ENCODE measurements at regions not wholly inside any gene's neighbourhood (a gene's known extent, or its start where the extent isn't known, plus 50 kb on each side); places are given as distances from the start of the nearest gene placed in this dataset.

DNA sequence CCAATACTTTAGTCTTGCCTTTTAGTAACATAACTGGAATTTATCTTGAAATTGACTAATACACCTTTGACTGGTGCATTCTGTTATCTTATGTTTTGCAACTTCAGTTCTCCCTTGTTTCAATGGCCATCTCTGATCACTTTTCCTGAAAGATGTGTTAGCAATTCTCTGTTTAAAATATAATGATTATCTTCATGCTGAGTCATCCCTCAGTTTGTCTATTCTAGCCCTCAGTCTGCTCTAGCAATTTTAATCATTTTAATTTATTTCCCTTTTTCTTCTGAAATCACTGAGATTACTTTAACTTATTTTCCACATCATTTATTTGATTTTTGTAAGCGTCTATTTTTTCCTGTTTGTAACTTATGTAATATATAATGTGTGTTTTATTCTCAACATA lies 221.9 kb upstream of the PDGFD start:
- no peaks in the 10 kb centered on the region for H3K4me1 ChIP-seq (ENCODE audit: insufficient read depth, insufficient read length)
- no peaks in the 10 kb centered on the region for H3K9me3 ChIP-seq (ENCODE audit: insufficient read depth, low read length)
- no peak overlapping the region for H3K9ac ChIP-seq (ENCODE audit: insufficient read length, low read depth)
- no peak overlapping the region for H3K4me3 ChIP-seq (ENCODE audit: insufficient read length, low read depth)
- no peak for TF ChIP-seq YY1 (IDR thresholded peaks at IDR 0.05; ENCODE audit: insufficient read depth, insufficient read length)
- DNase-seq (ENCODE audit: low read depth, low spot score) = no peak
- H3K36me3 ChIP-seq (ENCODE audit: insufficient read depth, insufficient read length, low read length) = no peaks in the 10 kb centered on the region
- H3K27me3 ChIP-seq (ENCODE audit: insufficient read depth, insufficient read length) = no peaks in the 10 kb centered on the region

DNA sequence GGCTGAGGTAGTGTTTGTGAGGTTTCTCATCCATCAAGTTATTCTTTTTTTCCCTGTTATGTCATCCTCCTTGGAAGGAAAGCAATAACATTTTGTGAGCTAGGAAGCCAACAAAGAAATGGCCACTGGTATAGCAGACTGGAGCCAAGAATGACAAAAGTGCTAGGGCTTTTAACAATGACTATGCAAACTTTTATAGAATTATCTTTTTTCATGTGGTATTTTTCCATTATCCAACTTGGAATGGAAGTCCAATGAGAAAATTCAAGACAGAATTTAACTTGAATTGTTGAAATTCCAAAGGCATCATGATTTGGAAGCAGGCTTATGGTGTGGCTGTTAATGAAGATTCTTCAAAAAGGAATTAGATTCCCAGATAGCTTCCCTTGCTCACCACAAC lies 216.4 kb upstream of the PDGFD start:
- no peak overlapping the region for H3K9ac ChIP-seq (ENCODE audit: insufficient read length, low read depth)
- H3K36me3 ChIP-seq (ENCODE audit: insufficient read depth, insufficient read length, low read length) = no peaks in the 10 kb centered on the region
- no peak for DNase-seq (ENCODE audit: low read depth, low spot score)
- no peak for TF ChIP-seq SUZ12 (IDR thresholded peaks at IDR 0.05; ENCODE audit: extremely low read depth, insufficient read depth, insufficient read length)
- TF ChIP-seq YY1 (IDR thresholded peaks at IDR 0.05; ENCODE audit: insufficient read depth, insufficient read length) = no peak
- TF ChIP-seq ZNF274 (IDR thresholded peaks at IDR 0.05; ENCODE audit: low read depth, low read length) = no peak
- H3K9me3 ChIP-seq (ENCODE audit: insufficient read depth, low read length) = no peaks in the 10 kb centered on the region
- no peaks in the 10 kb centered on the region for H3K4me1 ChIP-seq (ENCODE audit: insufficient read depth, insufficient read length)
- no peak overlapping the region for H3K4me3 ChIP-seq (ENCODE audit: insufficient read length, low read depth)
- H3K27me3 ChIP-seq (ENCODE audit: insufficient read depth, insufficient read length) = no peaks in the 10 kb centered on the region

DNA sequence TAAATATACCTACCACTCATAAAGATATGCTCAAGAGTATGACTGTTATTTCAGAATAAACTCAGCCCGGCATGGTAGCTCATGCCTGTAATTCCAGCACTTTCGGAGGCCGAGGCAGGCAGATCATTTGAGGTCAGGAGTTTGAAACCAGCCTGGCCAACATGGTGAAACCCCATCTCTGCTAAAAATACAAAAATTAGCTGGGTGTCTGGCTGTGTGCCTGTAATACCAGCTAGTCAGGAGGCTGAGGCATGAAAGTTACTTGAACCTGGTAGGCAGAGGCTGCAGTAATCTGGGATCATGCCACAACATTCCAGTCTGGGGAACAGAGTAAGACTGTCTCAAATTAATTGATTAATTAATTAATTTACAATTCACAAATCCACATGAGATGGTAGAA lies 208.2 kb upstream of the PDGFD start:
- Histone ChIP-seq H3K4me1 (ENCODE audit: insufficient read depth, insufficient read length) (no peaks in the 10 kb centered on the region), H3K27me3 (ENCODE audit: insufficient read depth, insufficient read length) (no peaks in the 10 kb centered on the region), H3K36me3 (ENCODE audit: insufficient read depth, insufficient read length, low read length) (no peaks in the 10 kb centered on the region), H3K4me3 (ENCODE audit: insufficient read length, low read depth) (no peak overlapping the region), H3K9me3 (ENCODE audit: insufficient read depth, low read length) (no peaks in the 10 kb centered on the region), H3K9ac (ENCODE audit: insufficient read length, low read depth) (no peak overlapping the region)
- TF ChIP-seq YY1 (IDR thresholded peaks at IDR 0.05; ENCODE audit: insufficient read depth, insufficient read length) (no peak), SUZ12 (IDR thresholded peaks at IDR 0.05; ENCODE audit: extremely low read depth, insufficient read depth, insufficient read length) (no peak), ZNF274 (IDR thresholded peaks at IDR 0.05; ENCODE audit: low read depth, low read length) (no peak)
- DNase-seq (ENCODE audit: low read depth, low spot score) = no peak

DNA sequence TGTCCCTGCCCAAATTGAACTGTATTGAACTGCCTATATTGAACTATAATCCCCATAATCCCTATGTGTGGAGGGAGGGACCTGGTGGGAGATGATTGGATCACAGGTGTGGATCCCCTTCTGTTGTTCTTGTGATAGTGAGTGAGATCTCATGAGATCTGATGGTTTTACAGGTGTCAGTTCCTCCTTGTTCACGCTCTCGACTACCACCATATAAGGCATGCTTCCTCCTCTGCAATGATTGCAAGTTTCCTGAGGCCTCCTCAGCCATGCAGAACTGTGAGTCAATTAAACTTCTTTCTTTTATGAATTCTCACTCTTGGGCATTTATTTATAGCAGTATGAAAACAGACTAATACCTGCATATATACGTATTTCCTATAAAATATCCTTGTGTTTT lies 206.5 kb upstream of the PDGFD start:
- DNase-seq (ENCODE audit: low read depth, low spot score) = no peak
- H3K4me3 ChIP-seq (ENCODE audit: insufficient read length, low read depth) = no peak overlapping the region
- no peak for TF ChIP-seq YY1 (IDR thresholded peaks at IDR 0.05; ENCODE audit: insufficient read depth, insufficient read length)
- TF ChIP-seq SUZ12 (IDR thresholded peaks at IDR 0.05; ENCODE audit: extremely low read depth, insufficient read depth, insufficient read length) = no peak
- no peak for TF ChIP-seq ZNF274 (IDR thresholded peaks at IDR 0.05; ENCODE audit: low read depth, low read length)
- H3K36me3 ChIP-seq (ENCODE audit: insufficient read depth, insufficient read length, low read length) = no peaks in the 10 kb centered on the region
- H3K9ac ChIP-seq (ENCODE audit: insufficient read length, low read depth) = no peak overlapping the region
- H3K27me3 ChIP-seq (ENCODE audit: insufficient read depth, insufficient read length) = no peaks in the 10 kb centered on the region
- no peaks in the 10 kb centered on the region for H3K4me1 ChIP-seq (ENCODE audit: insufficient read depth, insufficient read length)
- peaks cover 7% of the 10 kb centered on the region; the same call in 1 of the 2 replicates for H3K9me3 ChIP-seq (ENCODE audit: insufficient read depth, low read length)

DNA sequence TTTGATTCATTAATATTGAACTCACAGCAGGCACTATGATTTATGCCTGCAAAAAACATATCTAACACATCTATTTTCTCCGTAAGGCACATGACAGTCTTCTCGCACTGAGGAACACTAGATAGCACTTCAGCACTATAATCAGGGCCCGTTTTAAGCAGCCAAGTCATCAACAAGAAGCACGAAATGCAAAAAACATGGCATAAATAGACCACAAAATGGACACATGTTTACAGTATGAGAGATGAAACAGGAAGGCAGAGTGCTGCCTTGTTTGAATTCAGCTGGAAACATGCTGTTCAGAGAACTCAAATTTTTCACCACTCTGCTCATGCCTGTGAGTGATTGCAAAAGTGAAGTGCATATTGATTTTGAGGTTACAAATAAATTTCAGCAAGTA lies 205.8 kb upstream of the PDGFD start:
- no peak overlapping the region for H3K9ac ChIP-seq (ENCODE audit: insufficient read length, low read depth)
- no peaks in the 10 kb centered on the region for H3K27me3 ChIP-seq (ENCODE audit: insufficient read depth, insufficient read length)
- no peak for DNase-seq (ENCODE audit: low read depth, low spot score)
- H3K4me3 ChIP-seq (ENCODE audit: insufficient read length, low read depth) = no peak overlapping the region
- H3K9me3 ChIP-seq (ENCODE audit: insufficient read depth, low read length) = peaks cover 7% of the 10 kb centered on the region; the same call in 1 of the 2 replicates
- TF ChIP-seq YY1 (IDR thresholded peaks at IDR 0.05; ENCODE audit: insufficient read depth, insufficient read length) (no peak), SUZ12 (IDR thresholded peaks at IDR 0.05; ENCODE audit: extremely low read depth, insufficient read depth, insufficient read length) (no peak), ZNF274 (IDR thresholded peaks at IDR 0.05; ENCODE audit: low read depth, low read length) (no peak)
- H3K4me1 ChIP-seq (ENCODE audit: insufficient read depth, insufficient read length) = no peaks in the 10 kb centered on the region
- H3K36me3 ChIP-seq (ENCODE audit: insufficient read depth, insufficient read length, low read length) = no peaks in the 10 kb centered on the region

DNA sequence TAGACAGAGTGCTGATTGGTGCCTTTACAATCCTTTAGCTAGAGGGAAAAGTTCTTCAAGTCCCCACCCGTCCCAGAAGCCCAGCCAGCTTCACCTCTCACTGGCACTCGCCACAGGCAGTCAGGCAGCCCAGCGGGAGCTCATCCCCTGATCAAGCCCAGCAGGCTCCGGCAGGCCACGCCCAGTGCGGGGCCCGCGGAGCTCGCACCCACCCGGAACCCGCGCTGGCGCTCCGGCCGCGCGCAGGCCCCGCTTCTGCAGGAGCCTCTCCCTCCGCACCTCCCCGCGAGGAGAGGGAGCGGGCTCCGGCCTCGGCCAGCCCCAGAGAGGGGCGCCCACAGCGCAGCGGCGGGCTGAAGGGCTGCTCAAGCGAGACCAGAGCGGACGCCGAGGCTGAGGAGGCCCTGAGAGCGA lies 202.4 kb upstream of the PDGFD start:
- H3K9me3 ChIP-seq (ENCODE audit: insufficient read depth, low read length) = peaks cover 7% of the 10 kb centered on the region; the same call in 1 of the 2 replicates
- no peak overlapping the region for H3K9ac ChIP-seq (ENCODE audit: insufficient read length, low read depth)
- no peaks in the 10 kb centered on the region for H3K36me3 ChIP-seq (ENCODE audit: insufficient read depth, insufficient read length, low read length)
- H3K4me3 ChIP-seq (ENCODE audit: insufficient read length, low read depth) = no peak overlapping the region
- H3K4me1 ChIP-seq (ENCODE audit: insufficient read depth, insufficient read length) = no peaks in the 10 kb centered on the region
- no peaks in the 10 kb centered on the region for H3K27me3 ChIP-seq (ENCODE audit: insufficient read depth, insufficient read length)
- no peak for TF ChIP-seq YY1 (IDR thresholded peaks at IDR 0.05; ENCODE audit: insufficient read depth, insufficient read length)
- TF ChIP-seq ZNF274 (IDR thresholded peaks at IDR 0.05; ENCODE audit: low read depth, low read length) = no peak
- DNase-seq (ENCODE audit: low read depth, low spot score) = no peak

DNA sequence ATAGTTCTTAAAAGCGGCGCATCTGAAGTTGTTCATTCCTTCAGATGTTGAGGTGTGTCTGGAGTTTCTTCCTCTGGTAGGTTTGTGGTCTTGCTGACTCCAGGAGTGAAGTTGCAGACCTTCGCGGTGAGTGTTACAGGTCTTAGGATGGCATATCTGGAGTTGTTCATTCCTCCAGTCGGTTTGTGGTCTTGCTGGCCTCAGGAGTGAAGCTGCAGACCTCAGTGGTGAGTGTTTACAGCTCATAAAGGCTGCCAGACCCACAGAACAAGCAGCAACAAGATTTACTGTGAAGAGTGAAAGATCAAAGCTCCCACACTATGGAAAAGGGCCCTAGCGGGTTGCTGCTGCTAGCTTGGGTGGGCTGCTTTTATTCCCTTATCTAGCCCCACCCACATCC lies 201.7 kb upstream of the PDGFD start:
- H3K4me1 ChIP-seq (ENCODE audit: insufficient read depth, insufficient read length) = no peaks in the 10 kb centered on the region
- H3K9me3 ChIP-seq (ENCODE audit: insufficient read depth, low read length) = peaks cover 7% of the 10 kb centered on the region; the same call in 1 of the 2 replicates
- DNase-seq (ENCODE audit: low read depth, low spot score) = no peak
- H3K36me3 ChIP-seq (ENCODE audit: insufficient read depth, insufficient read length, low read length) = no peaks in the 10 kb centered on the region
- TF ChIP-seq YY1 (IDR thresholded peaks at IDR 0.05; ENCODE audit: insufficient read depth, insufficient read length) = no peak
- no peak for TF ChIP-seq ZNF274 (IDR thresholded peaks at IDR 0.05; ENCODE audit: low read depth, low read length)
- H3K27me3 ChIP-seq (ENCODE audit: insufficient read depth, insufficient read length) = no peaks in the 10 kb centered on the region
- no peak overlapping the region for H3K4me3 ChIP-seq (ENCODE audit: insufficient read length, low read depth)
- no peak overlapping the region for H3K9ac ChIP-seq (ENCODE audit: insufficient read length, low read depth)

DNA sequence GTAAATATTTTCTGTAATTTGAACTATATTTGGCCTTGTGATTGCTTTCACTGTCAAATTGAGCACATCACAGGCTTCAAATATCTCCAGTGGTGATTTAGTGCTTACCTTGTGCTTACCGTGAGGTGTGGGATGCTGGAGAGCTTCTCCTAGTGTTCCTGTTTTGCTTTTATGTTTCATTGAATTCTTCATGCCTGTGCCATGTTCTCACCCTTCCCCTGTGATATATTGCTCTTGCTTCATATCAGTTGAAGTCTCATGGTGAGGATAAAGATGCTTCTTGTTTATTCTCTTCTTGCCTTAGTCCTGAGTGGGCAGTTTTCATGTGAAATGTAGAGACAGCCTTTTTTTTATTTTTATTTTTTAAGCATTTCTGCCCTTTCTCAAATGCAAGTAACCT lies 198.0 kb upstream of the PDGFD start:
- no peak for TF ChIP-seq ZNF274 (IDR thresholded peaks at IDR 0.05; ENCODE audit: low read depth, low read length)
- TF ChIP-seq YY1 (IDR thresholded peaks at IDR 0.05; ENCODE audit: insufficient read depth, insufficient read length) = no peak
- no peak for TF ChIP-seq SUZ12 (IDR thresholded peaks at IDR 0.05; ENCODE audit: extremely low read depth, insufficient read depth, insufficient read length)
- no peak for DNase-seq (ENCODE audit: low read depth, low spot score)
- H3K36me3 ChIP-seq (ENCODE audit: insufficient read depth, insufficient read length, low read length) = no peaks in the 10 kb centered on the region

More for the DNA sequence above, 198.0 kb upstream of the PDGFD start:
- Histone ChIP-seq H3K9ac (ENCODE audit: insufficient read length, low read depth) (no peak overlapping the region), H3K4me1 (ENCODE audit: insufficient read depth, insufficient read length) (no peaks in the 10 kb centered on the region), H3K4me3 (ENCODE audit: insufficient read length, low read depth) (no peak overlapping the region), H3K9me3 (ENCODE audit: insufficient read depth, low read length) (peaks cover 7% of the 10 kb centered on the region; the same call in 1 of the 2 replicates), H3K27me3 (ENCODE audit: insufficient read depth, insufficient read length) (no peaks in the 10 kb centered on the region)
